ENCODE measurements at regions not wholly inside any gene's neighbourhood (a gene's known extent, or its start where the extent isn't known, plus 50 kb on each side); places are given as distances from the start of the nearest gene placed in this dataset.

DNA sequence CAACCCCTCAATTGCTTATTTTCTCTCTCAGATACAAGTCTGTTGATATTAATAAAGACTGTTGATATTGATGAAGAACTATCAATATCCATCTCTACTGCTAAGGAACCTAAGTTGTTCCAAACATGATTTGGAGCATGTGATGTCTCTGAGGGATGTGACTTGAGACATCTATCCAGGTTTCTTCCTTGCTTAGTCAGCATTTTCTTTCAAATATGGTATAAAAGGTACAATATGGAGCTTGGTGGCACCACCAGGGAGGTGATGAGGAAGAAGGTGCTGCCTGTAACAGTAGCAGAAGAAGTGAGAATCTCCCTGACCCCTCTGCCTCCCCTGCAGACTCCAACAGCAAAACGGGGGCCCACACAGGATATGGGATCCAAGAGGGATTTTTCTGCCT lies 329.0 kb downstream of the MAF start:
- no peaks in the 10 kb centered on the region for H3K4me1 ChIP-seq (ENCODE audit: insufficient read depth, low read length, severe bottlenecking)
- no peaks in the 10 kb centered on the region for H3K9me2 ChIP-seq (ENCODE audit: low read depth, low read length)
- no peak overlapping the region for H3K9ac ChIP-seq (ENCODE audit: low read length)
- H2AFZ ChIP-seq (ENCODE audit: low read length) = no peak overlapping the region
- H3K27ac ChIP-seq (ENCODE audit: low read depth, low read length, poor library complexity, severe bottlenecking) = no peak overlapping the region
- H3K9me3 ChIP-seq (ENCODE audit: low read length) = no peaks in the 10 kb centered on the region
- no peaks in the 10 kb centered on the region for H4K20me1 ChIP-seq (ENCODE audit: insufficient read depth, low read length)
- H3K27me3 ChIP-seq (ENCODE audit: insufficient read depth, low read length) = no peaks in the 10 kb centered on the region
- no peaks in the 10 kb centered on the region for H3F3A ChIP-seq (ENCODE audit: insufficient read depth, low read length)
- H3K4me3 ChIP-seq (ENCODE audit: low read depth, low read length, poor library complexity, severe bottlenecking) = no peak overlapping the region
- no peaks in the 10 kb centered on the region for H3K36me3 ChIP-seq (ENCODE audit: insufficient read depth, low read length)
- H3K4me2 ChIP-seq (ENCODE audit: low read length) = no peak overlapping the region
- no peaks in the 10 kb centered on the region for H3K79me2 ChIP-seq (ENCODE audit: insufficient read depth, low read length)
- no peak for TF ChIP-seq EZH2 (IDR thresholded peaks at IDR 0.05; ENCODE audit: borderline replicate concordance, low read length)
- TF ChIP-seq, protein P1, sequence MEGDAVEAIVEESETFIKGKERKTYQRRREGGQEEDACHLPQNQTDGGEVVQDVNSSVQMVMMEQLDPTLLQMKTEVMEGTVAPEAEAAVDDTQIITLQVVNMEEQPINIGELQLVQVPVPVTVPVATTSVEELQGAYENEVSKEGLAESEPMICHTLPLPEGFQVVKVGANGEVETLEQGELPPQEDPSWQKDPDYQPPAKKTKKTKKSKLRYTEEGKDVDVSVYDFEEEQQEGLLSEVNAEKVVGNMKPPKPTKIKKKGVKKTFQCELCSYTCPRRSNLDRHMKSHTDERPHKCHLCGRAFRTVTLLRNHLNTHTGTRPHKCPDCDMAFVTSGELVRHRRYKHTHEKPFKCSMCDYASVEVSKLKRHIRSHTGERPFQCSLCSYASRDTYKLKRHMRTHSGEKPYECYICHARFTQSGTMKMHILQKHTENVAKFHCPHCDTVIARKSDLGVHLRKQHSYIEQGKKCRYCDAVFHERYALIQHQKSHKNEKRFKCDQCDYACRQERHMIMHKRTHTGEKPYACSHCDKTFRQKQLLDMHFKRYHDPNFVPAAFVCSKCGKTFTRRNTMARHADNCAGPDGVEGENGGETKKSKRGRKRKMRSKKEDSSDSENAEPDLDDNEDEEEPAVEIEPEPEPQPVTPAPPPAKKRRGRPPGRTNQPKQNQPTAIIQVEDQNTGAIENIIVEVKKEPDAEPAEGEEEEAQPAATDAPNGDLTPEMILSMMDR (IDR thresholded peaks at IDR 0.05; ENCODE audit: low read length) = no peak

DNA sequence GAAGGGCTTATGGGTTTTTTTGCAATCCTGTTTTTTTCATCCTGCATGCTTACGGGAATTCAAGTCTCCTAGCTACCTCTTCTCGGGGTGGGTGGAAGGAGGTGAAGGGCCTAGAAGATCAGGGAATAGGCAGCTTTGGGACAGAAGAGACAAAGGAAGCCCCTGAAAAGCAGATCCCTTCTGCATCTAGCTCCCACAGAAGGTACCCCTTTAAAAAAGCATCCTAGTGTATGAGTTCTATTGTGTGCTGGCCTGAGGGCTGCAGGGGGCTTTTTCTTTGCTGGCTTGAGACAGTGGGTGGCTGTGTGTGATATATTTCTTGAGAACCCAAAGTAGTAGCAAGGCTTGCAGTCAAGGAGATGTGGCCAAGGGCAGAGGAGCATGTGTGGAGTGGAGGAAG lies 330.5 kb downstream of the MAF start:
- Histone ChIP-seq H3K27me3 (ENCODE audit: insufficient read depth, low read length) (no peaks in the 10 kb centered on the region), H3K9me3 (ENCODE audit: low read length) (no peaks in the 10 kb centered on the region), H2AFZ (ENCODE audit: low read length) (no peak overlapping the region), H3F3A (ENCODE audit: insufficient read depth, low read length) (no peaks in the 10 kb centered on the region), H3K27ac (ENCODE audit: low read depth, low read length, poor library complexity, severe bottlenecking) (no peak overlapping the region), H3K4me3 (ENCODE audit: low read depth, low read length, poor library complexity, severe bottlenecking) (no peak overlapping the region), H4K20me1 (ENCODE audit: insufficient read depth, low read length) (no peaks in the 10 kb centered on the region), H3K79me2 (ENCODE audit: insufficient read depth, low read length) (no peaks in the 10 kb centered on the region), H3K9me2 (ENCODE audit: low read depth, low read length) (no peaks in the 10 kb centered on the region), H3K4me1 (ENCODE audit: insufficient read depth, low read length, severe bottlenecking) (no peaks in the 10 kb centered on the region), H3K4me2 (ENCODE audit: low read length) (no peak overlapping the region), H3K9ac (ENCODE audit: low read length) (no peak overlapping the region), H3K36me3 (ENCODE audit: insufficient read depth, low read length) (no peaks in the 10 kb centered on the region)
- no peak for TF ChIP-seq EZH2 (IDR thresholded peaks at IDR 0.05; ENCODE audit: borderline replicate concordance, low read length)
- TF ChIP-seq, protein P1 (IDR thresholded peaks at IDR 0.05; ENCODE audit: low read length) = no peak

GRCh38 chr16:79269211-79269863 lies 331.2 kb downstream of the MAF start:
- Histone ChIP-seq H4K20me1 (ENCODE audit: insufficient read depth, low read length) (no peaks in the 10 kb centered on the region), H3K4me2 (ENCODE audit: low read length) (no peak overlapping the region), H3K9ac (ENCODE audit: low read length) (no peak overlapping the region), H3K9me2 (ENCODE audit: low read depth, low read length) (no peaks in the 10 kb centered on the region), H3F3A (ENCODE audit: insufficient read depth, low read length) (no peaks in the 10 kb centered on the region), H3K36me3 (ENCODE audit: insufficient read depth, low read length) (no peaks in the 10 kb centered on the region), H2AFZ (ENCODE audit: low read length) (no peak overlapping the region), H3K4me1 (ENCODE audit: insufficient read depth, low read length, severe bottlenecking) (no peaks in the 10 kb centered on the region), H3K79me2 (ENCODE audit: insufficient read depth, low read length) (no peaks in the 10 kb centered on the region), H3K27ac (ENCODE audit: low read depth, low read length, poor library complexity, severe bottlenecking) (no peak overlapping the region), H3K9me3 (ENCODE audit: low read length) (no peaks in the 10 kb centered on the region), H3K4me3 (ENCODE audit: low read depth, low read length, poor library complexity, severe bottlenecking) (no peak overlapping the region), H3K27me3 (ENCODE audit: insufficient read depth, low read length) (no peaks in the 10 kb centered on the region)
- no peak for TF ChIP-seq EZH2 (IDR thresholded peaks at IDR 0.05; ENCODE audit: borderline replicate concordance, low read length)
- TF ChIP-seq, protein P1 (IDR thresholded peaks at IDR 0.05; ENCODE audit: low read length) = no peak
